NOMO-1 treated with DMSO at 0.1 percent for 48 hours (cell line): ENCODE measurements at regions not wholly inside any gene's neighbourhood (a gene's known extent, or its start where the extent isn't known, plus 50 kb on each side); places are given as distances from the start of the nearest gene placed in this dataset.
"Not testable (repeated sequence)": the region's sequence is repeated elsewhere in the genome, so short reads cannot be mapped to it uniquely, and the experiment has no call there.

ENCODE experiments used
- DNase-seq: peaks from one replicate; lab custom pipeline; 2025; ENCODE audit not compliant: unreplicated experiment; lab: John Stamatoyannopoulos, UW

- DNase-seq, result no peak
Measured at GRCh38 chr3:110436209-110436608, 635.4 kb upstream of the NECTIN3 start.

GRCh38 chr3:110440066-110440653 lies 631.5 kb upstream of the NECTIN3 start:
- not testable (repeated sequence) for DNase-seq

DNA sequence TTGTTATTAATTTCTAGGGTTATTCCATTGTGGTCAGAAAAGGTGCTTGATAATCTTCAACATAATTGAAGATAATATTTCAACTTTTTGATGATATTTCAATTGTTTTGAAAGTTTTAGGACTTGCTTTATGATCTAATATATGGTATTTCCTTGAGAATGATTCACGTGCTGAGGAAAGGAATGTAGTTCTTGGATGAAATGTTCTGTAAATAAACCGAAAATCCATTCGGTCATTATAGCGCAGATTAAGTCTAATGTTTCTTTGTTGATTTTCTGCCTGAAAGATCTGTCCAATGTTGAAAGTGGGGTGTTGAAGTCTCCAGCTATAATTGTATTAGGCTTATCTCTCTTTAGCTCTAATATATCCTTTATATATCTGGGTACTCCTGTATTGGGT lies 617.5 kb upstream of the NECTIN3 start:
- no peak for DNase-seq

- no peak for DNase-seq
Measured at GRCh38 chr3:110456001-110456400, 615.6 kb upstream of the NECTIN3 start.

GRCh38 chr3:110456438-110457138 lies 615.0 kb upstream of the NECTIN3 start:
- no peak for DNase-seq

- no peak for DNase-seq
Measured at GRCh38 chr3:110457508-110457907, 614.1 kb upstream of the NECTIN3 start.

- no peak for DNase-seq
Measured at GRCh38 chr3:110459021-110459420, 612.6 kb upstream of the NECTIN3 start.

DNA sequence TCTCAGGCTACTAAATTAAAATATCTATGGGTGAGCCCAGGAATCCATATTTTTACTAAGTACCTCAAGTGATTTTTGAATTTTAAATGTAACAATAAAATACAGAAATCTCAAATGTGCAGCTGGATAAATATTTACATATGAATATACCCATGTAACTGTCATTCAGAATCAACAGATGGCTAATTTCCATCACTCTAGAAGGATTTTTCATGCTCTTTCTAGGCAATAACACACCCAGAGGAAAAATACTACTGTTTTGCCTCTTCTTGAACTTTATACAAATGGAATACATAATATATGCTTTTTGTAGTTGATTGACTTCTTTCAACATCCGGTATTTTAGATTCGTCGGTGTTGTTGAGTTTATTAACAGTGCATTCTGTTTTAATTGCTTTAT lies 601.3 kb upstream of the NECTIN3 start:
- DNase-seq, result no peak

GRCh38 chr3:110473405-110473804 lies 598.2 kb upstream of the NECTIN3 start:
- DNase-seq, result no peak

- no peak for DNase-seq
Measured at GRCh38 chr3:110474397-110474796, 597.2 kb upstream of the NECTIN3 start.

DNA sequence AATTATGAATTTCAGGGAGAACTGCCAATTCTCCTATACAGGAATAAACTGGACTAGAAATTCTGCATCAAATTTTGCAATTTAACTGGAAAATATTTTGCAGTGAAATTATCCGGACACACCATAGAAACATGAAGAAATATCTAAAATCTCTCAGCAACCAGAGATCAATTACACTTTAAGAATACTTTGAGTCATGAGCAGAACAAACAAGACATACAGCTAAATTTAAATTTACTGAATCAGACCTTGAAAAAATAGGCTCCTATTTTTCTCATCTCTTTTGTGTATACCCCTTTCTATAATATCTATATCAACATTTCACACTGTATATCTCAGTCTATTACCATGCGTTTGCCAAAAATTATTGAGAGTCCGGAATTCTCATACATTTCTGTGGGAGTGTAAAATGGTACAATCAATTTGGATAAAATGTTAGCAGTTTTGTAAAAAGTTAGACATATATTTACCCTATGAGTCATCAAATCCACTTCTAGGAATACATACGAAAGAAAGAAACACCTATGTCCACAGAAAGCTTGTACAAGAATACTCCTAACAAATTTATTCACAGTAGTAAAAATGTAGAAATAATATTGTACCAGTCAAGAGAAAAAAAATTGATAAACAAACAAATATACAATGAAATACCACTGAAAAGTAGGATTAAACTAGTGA lies 593.1 kb upstream of the NECTIN3 start:
- no peak for DNase-seq

DNA sequence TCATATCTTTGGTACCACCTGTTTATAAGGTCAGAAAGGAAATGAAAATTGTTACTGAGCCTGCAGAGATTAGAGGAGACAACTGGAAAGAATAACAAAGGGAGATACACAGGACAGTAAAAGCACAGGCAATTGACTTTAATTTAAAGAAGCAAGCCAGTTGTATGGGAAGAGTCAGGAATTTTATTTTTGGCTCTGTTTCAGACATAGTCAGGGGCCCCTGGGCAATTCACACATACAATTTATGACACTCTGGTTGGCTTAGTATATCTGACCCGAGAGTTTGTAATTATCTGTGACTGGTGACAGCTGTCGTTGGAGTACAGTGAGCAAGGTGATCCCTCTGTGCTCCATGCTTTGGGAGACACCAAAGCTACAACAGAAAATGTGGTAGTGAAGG lies 591.9 kb upstream of the NECTIN3 start:
- no peak for DNase-seq

GRCh38 chr3:110485389-110485788 lies 586.2 kb upstream of the NECTIN3 start:
- DNase-seq, result no peak

GRCh38 chr3:110487840-110488239 lies 583.8 kb upstream of the NECTIN3 start:
- no peak for DNase-seq

DNA sequence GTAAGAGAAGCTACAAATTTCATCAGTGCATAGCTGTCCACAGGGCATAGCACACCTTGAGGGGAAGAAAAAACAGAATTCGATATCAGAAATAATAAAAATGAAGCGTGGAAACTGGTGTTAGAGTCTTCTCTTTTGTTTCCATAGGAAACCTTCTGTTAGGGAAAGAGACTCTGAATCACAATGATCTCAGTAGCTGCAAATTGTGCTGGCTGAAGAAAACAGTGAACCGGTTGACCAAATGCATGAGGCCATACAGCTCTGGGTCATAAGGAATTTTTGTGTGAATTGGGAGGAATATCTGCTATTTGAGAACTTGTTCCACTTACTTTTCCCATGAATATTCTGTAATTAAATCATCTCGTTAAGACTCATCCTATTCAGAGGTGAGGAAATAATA lies 580.2 kb upstream of the NECTIN3 start:
- DNase-seq, result no peak

GRCh38 chr3:110492876-110493275 lies 578.7 kb upstream of the NECTIN3 start:
- DNase-seq, result no peak

- no peak for DNase-seq
Measured at GRCh38 chr3:110493438-110494092, 578.1 kb upstream of the NECTIN3 start.

- DNase-seq, result no peak
Measured at GRCh38 chr3:110494093-110494490, 577.5 kb upstream of the NECTIN3 start.

DNA sequence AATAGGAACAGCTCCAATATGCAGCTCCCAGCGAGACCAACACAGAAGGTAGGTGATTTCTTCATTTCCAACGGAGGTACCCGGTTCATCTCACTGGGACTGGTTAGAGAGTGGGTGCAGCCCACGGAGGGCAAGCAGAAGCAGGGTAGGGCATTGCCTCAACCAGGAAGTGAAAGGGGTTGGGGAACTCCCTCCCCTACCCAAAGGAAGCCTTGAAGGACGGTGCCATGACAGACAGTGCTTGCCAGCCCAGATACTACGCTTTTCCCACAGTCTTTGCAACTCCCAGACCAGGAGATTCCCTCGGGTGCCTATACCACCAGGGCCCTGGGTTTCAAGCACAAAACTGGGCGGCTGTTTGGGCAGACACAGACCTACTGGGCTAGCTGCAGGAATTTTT lies 576.9 kb upstream of the NECTIN3 start:
- DNase-seq, result no peak

DNA sequence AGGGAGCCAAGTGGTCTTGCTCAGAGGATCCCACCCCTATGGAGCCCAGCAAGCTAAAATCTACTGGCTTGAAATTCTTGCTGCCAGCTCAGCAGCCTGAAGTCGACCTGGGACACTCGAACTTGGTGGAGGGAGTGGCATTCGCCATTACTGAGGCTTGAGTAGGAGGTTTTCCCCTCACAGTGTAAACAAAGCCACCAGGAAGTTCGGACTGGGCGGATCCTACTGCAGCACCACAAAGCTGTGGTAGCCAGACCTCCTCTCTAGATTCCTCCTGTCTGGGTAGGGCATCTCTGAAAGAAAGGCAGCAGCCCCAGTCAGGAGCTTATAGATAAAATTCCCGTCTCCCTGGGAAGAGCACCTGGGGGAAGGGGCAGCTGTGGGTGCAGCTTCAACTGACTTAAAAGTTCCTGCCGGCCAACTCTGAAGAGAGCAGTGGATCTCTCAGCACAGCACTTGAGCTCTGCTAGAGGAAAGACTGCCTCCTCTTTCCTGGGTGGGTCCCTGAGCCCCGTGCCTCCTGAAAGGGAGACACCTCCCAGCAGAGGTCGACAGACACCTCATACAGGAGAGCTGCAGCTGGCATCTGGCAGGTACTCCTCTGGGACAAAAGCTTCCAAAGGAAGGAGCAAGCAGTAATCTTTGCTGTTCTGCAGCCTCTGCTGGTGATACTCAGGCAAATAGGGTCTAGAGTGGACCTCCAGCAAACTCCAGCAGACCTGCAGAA lies 576.3 kb upstream of the NECTIN3 start:
- no peak for DNase-seq

DNA sequence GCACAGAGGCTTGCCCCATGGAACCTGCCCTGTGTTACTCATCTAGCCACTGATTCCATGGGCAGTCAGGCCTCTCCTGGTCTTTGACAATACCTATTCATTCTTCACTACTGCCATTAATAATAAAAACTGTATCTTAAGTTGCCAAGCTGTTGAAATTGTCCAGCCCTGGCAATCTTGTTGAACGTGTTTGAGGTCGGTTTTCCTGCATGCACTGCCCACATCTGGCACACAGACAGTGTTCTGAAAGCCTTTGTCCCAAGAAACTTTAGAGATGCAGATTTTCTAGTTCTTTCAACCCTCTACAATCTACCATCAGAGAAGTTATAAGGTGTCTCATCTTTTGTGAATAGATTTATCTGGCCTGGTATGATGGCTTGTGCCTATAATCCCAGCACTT lies 567.2 kb upstream of the NECTIN3 start:
- DNase-seq, result no peak
